ENCODE measurements at regions not wholly inside any gene's neighbourhood (a gene's known extent, or its start where the extent isn't known, plus 50 kb on each side); places are given as distances from the start of the nearest gene placed in this dataset.

GRCh38 chr17:22570144-22570845 is 878.0 kb downstream of the KCNJ18 start:
- intact Hi-C loops (cut with DNase I; ENCODE audit: low total_unique reads), result no loop called here
- in situ Hi-C loops (cut with MboI; ENCODE audit: low pct_ligation_motif_present in 1 of 4, low pct_unique_long_range_greater_than_20kb in 1 of 4, low sequenced_read_pairs in 3 of 4), result no loop called here
- H3K4me1 ChIP-seq, result no peaks in the 10 kb centered on the region
- no peak overlapping the region for H3K27ac ChIP-seq
- DNase-seq, result no peak
- no peak overlapping the region for H3K4me3 ChIP-seq
- no peaks in the 10 kb centered on the region for H3K27me3 ChIP-seq
- TF ChIP-seq POLR2AphosphoS5 (IDR thresholded peaks at IDR 0.05) (no peak), POLR2A (IDR thresholded peaks at IDR 0.05) (no peak), CTCF (IDR thresholded peaks at IDR 0.05) (no peak), EP300 (IDR thresholded peaks at IDR 0.05; ENCODE audit: low read depth) (no peak)
- H3K9me3 ChIP-seq, result no peaks in the 10 kb centered on the region
- WGBS, 2 donors (ENCODE audit: low coverage in 1 of 2), result 80 to 85% methylated on average over 3 to 17 of the region's 17 CpGs
- no peaks in the 10 kb centered on the region for H3K36me3 ChIP-seq

GRCh38 chr17:22599322-22599721 is 907.0 kb downstream of the KCNJ18 start:
- in situ Hi-C loops (cut with MboI; ENCODE audit: low pct_ligation_motif_present in 1 of 4, low pct_unique_long_range_greater_than_20kb in 1 of 4, low sequenced_read_pairs in 3 of 4), result loop anchor here in 1 of 4 donors (25.0 kb wide), 1 partner anchor 112 kb away; no protein-coding TSS in a partner anchor
- TF ChIP-seq POLR2AphosphoS5 (IDR thresholded peaks at IDR 0.05), result no peak
- no peak for TF ChIP-seq POLR2A (IDR thresholded peaks at IDR 0.05)
- no peak for TF ChIP-seq CTCF (IDR thresholded peaks at IDR 0.05)
- TF ChIP-seq EP300 (IDR thresholded peaks at IDR 0.05; ENCODE audit: low read depth), result no peak
- no peaks in the 10 kb centered on the region for H3K9me3 ChIP-seq
- H3K4me1 ChIP-seq, result no peaks in the 10 kb centered on the region
- no peaks in the 10 kb centered on the region for H3K36me3 ChIP-seq
- WGBS, 2 donors (ENCODE audit: low coverage in 1 of 2), result 38 to 48% methylated on average over 3 of the region's 3 CpGs
- intact Hi-C loops (cut with DNase I; ENCODE audit: low total_unique reads), result no loop called here
- no peak overlapping the region for H3K27ac ChIP-seq
- no peak for DNase-seq
- H3K27me3 ChIP-seq, result no peaks in the 10 kb centered on the region
- no peak overlapping the region for H3K4me3 ChIP-seq

- Histone ChIP-seq H3K27me3 (no peaks in the 10 kb centered on the region), H3K4me3 (no peak overlapping the region), H3K36me3 (no peaks in the 10 kb centered on the region), H3K9me3 (no peaks in the 10 kb centered on the region), H3K27ac (no peak overlapping the region), H3K4me1 (no peaks in the 10 kb centered on the region)
- WGBS, 2 donors (ENCODE audit: low coverage in 1 of 2), result 59 to 71% methylated on average over 2 of the region's 2 CpGs
- no peak for DNase-seq
- intact Hi-C loops (cut with DNase I; ENCODE audit: low total_unique reads) (no loop called here), in situ Hi-C loops (cut with MboI; ENCODE audit: low pct_ligation_motif_present in 1 of 4, low pct_unique_long_range_greater_than_20kb in 1 of 4, low sequenced_read_pairs in 3 of 4) (no loop called here)
- TF ChIP-seq POLR2AphosphoS5 (IDR thresholded peaks at IDR 0.05), result no peak
Observed at GRCh38 chr17:22600644-22601298, 908.4 kb downstream of the KCNJ18 start.

Small RNA genes in the stretch of these regions (small RNA-seq; reads per million reads assigned to genes)
- gene ABBA01006766.1 (0 reads per million in 4 donors), gene NMTRS-TGA3-1 (0 reads per million in 4 donors)
